Esophagus (tissue), 2 donors: ENCODE measurements at regions not wholly inside any gene's neighbourhood (a gene's known extent, or its start where the extent isn't known, plus 50 kb on each side); places are given as distances from the start of the nearest gene placed in this dataset.

ENCODE experiments used
- H3K27ac ChIP-seq, 2 donors: one replicate each; pipeline ENCODE4 v1.5.1; 2013; ENCODE audit warnings: low read depth in 2 of 2, mild to moderate bottlenecking in 2 of 2, inconsistent platforms in 1 of 2, low read length in 1 of 2, moderate library complexity in 1 of 2
- H3K27me3 ChIP-seq, 2 donors: one replicate each; pipeline ENCODE4 v1.6.1; 2013; ENCODE audit warnings: low read length in 2 of 2, control low read depth in 1 of 2, mild to moderate bottlenecking in 1 of 2; ENCODE audit not compliant: insufficient read depth in 2 of 2, control insufficient read depth in 1 of 2
- H3K36me3 ChIP-seq, 2 donors: one replicate each; pipeline ENCODE4 v1.6.1; 2013; ENCODE audit warnings: low read length in 1 of 2; ENCODE audit not compliant: control insufficient read depth in 2 of 2, insufficient read depth in 2 of 2
- H3K4me1 ChIP-seq, 2 donors: one replicate each; pipeline ENCODE4 v1.6.1; 2013; ENCODE audit warnings: low read length in 1 of 2; ENCODE audit not compliant: control insufficient read depth in 2 of 2, insufficient read depth in 2 of 2
- H3K4me3 ChIP-seq, 2 donors: one replicate each; pipeline ENCODE4 v1.5.1; 2013; ENCODE audit warnings: low read length in 2 of 2, mild to moderate bottlenecking in 2 of 2, low read depth in 1 of 2, moderate library complexity in 1 of 2
- H3K9me3 ChIP-seq, 2 donors: one replicate each; pipeline ENCODE4 v1.6.1; 2013; ENCODE audit warnings: mild to moderate bottlenecking in 2 of 2, low read depth in 1 of 2, low read length in 1 of 2, moderate library complexity in 1 of 2; ENCODE audit not compliant: control insufficient read depth in 2 of 2, insufficient read depth in 1 of 2
- WGBS, 2 donors: extraction: QIAGEN DNeasy Blood & Tissue Kit; methylation state at CpG; one replicate each; pipeline ENCODE4 v1.1.7; 2013; 5-methylcytosine and 5-hydroxymethylcytosine counted together
- donor health status: healthy with polysubstance abuse.
- donor health status: Bipolar disorder and iron deficiency.

DNA sequence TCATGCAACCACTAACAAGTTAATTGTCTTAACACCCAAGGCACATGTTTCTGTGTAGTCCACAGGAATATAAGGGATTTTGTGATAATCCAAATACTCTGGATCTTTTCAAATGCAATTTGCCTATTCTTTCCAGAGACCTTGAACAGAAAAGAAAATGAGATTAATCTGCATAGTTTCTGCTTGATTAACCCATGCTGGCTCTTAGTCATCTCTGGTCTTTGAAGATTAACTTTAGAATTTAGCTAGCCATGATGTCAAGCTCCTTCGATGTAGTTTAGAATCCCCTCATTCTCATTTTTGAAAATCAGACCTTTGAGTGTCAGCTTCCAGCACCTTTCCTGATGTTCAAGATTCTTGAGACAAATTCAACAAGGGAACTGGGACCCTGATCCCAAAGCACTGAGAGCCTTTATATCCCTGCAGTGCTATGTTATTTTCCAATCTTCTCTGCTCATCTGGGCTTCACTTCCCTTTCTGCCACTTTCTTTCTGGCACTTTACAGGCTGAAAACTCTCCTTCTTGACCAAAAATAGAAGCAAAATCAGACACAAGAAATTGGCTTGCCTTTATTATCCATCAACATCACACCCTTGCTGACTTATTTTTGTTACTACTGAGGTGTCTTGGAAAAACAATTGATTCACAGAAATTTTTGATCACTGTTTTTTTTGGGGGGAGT lies 155.5 kb downstream of the PALM2AKAP2 start:
- Histone ChIP-seq H3K4me1 (no peaks in the 10 kb centered on the region), H3K4me3 (no peak overlapping the region), H3K36me3 (no peaks in the 10 kb centered on the region), H3K27me3 (no peaks in the 10 kb centered on the region), H3K27ac (no peak overlapping the region), H3K9me3 (no peaks in the 10 kb centered on the region)
- whole genome bisulfite sequencing, 2 donors: 67 to 78% methylated on average over 1 of the region's 1 CpG

DNA sequence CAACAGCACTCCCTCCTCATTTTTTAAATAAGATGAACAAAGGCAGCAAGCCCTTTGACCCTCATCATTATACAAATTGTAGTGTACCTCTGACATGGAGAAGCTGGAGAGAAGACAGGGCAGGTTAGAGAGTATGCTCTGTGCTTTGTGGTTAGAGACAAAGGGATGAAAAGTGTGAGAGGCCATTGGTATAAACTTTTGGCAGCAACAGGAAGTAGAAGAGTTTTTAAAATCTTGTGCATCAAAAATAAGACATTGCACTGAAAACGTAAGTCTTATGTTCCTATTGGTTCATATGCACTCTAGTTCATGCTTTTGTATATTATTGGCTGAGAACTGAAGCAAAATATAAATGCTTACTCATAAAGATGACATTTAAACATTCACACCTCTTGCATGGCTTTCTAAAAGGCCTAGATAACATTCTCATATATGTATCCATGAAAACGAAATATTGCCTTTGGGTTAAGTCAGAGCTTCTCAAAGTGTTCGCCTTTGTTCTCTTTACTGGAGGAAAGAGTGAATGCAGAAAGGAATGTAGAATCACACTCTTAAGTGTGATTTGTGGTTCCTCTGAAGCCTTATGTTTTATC lies 158.0 kb downstream of the PALM2AKAP2 start:
- 77 to 79% methylated on average over 3 of the region's 3 CpGs for WGBS, 2 donors
- Histone ChIP-seq H3K27ac (no peak overlapping the region), H3K4me1 (no peaks in the 10 kb centered on the region), H3K36me3 (no peaks in the 10 kb centered on the region), H3K27me3 (no peaks in the 10 kb centered on the region), H3K4me3 (no peak overlapping the region), H3K9me3 (no peaks in the 10 kb centered on the region)

DNA sequence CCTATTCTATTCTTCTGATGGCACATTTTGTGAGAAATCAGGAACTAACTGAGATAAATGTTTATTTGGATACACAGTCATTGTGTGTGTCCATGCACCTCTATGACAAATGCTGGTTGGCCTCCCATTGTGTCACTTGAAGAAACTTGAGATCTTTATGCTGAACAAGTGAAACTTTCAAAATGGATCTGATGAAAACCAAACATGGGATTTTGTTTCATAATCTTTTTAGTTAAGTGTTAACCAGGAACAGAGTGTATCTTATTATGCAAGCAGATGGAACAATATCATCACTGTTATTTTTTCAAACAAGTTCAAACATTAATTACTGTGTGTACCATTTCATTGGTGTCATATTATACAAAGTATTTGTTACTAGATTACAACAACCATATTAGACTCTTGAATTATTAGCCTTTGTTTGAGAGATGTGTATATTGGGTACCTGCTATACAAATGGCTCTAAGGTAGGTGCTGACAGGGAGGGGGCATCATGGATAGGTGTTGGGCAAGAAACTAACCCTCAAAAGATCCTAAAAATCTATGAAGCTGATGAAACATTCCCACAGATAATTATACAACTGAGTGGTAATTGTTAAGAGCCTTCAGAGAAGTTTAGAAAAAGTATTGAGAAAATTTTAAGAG lies 159.8 kb downstream of the PALM2AKAP2 start:
- Histone ChIP-seq H3K27me3 (no peaks in the 10 kb centered on the region), H3K4me1 (no peaks in the 10 kb centered on the region), H3K36me3 (no peaks in the 10 kb centered on the region), H3K9me3 (no peaks in the 10 kb centered on the region), H3K4me3 (no peak overlapping the region), H3K27ac (no peak overlapping the region)

DNA sequence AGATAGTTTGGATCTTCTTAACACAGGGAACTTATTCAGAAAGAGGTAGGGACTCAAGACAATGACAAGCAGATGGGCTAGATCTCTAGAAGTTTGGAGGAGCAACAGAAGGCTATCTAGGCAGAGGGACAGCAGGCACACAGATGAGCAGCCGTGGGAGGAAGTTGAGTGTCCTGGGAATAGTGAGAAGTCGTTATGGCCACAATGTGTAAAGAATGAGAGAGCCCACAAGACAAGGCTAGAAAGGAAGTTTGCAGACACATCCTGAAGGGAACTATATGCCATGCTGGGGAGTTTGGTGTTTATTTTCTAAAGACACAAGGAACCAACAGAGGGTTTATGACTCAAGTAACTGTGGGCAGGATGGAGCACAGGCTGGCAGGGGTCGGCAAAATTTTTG lies 160.6 kb downstream of the PALM2AKAP2 start:
- Histone ChIP-seq H3K27ac (no peak overlapping the region), H3K9me3 (no peaks in the 10 kb centered on the region), H3K36me3 (no peaks in the 10 kb centered on the region), H3K4me1 (no peaks in the 10 kb centered on the region), H3K4me3 (no peak overlapping the region), H3K27me3 (no peaks in the 10 kb centered on the region)
- 57 to 66% methylated on average over 3 of the region's 3 CpGs for WGBS, 2 donors

DNA sequence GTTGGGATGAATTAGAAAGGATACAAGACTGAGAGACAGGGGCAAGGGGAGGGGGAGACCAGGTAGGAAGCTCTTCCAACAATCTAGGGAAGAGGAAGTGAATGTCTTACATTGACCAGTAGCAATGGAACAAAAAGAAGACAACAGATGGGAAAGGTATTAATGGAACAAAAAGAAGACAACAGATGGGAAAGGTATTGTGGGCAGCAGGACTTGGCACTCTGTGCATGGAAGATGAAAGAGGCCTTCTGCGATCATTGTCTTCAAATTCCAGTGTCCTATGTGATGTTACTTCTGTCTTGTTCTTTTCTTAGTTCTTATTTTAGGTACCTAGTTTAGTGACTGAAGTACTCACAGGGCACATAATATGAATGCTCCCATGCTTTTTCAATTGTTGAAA lies 161.8 kb downstream of the PALM2AKAP2 start:
- H3K36me3 ChIP-seq: no peaks in the 10 kb centered on the region
- WGBS, 2 donors: 86 to 97% methylated on average over 1 of the region's 1 CpG
- H3K9me3 ChIP-seq: no peaks in the 10 kb centered on the region
- no peaks in the 10 kb centered on the region for H3K27me3 ChIP-seq
- no peak overlapping the region for H3K27ac ChIP-seq
- no peak overlapping the region for H3K4me3 ChIP-seq
- no peaks in the 10 kb centered on the region for H3K4me1 ChIP-seq

DNA sequence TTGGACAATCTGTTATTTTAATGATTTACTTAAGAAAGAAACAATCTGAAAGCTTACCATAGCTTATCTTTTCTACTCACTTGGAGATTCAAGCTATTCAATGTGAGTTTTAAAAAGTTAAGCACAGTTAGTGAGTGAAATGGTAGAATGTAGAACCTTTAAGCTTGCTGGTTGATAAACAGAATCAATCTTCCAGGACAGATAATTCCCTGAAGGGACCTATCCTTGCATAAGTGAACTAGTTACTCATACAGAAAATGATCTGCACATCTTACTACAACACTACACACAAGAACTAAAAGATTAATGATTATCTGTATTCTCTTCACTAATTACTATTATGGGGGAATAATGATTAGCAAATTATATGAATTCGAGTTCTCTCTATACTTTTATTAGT lies 165.6 kb downstream of the PALM2AKAP2 start:
- H3K27me3 ChIP-seq: no peaks in the 10 kb centered on the region
- no peak overlapping the region for H3K27ac ChIP-seq
- 74 to 87% methylated on average over 1 of the region's 1 CpG for WGBS, 2 donors
- H3K9me3 ChIP-seq: no peaks in the 10 kb centered on the region
- no peak overlapping the region for H3K4me3 ChIP-seq
- H3K36me3 ChIP-seq: no peaks in the 10 kb centered on the region
- H3K4me1 ChIP-seq: no peaks in the 10 kb centered on the region

DNA sequence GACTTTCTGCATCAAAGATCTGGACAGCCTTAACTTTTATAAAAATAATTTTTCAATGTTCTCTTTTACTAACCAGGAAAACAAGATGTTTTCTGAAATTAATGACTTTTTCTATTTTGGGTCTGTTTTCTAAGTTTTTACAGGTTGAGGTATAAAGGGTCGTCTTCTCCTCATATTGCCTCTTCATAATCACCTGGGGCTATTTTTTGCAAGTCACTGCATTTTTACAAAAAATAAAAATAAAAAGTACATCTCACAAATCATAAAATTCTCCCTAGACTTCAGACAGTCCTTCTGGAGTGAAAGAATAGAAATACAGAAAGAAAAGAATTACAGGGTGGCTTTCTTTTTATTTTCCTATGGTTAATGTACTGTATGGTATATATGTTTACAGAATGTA lies 168.5 kb downstream of the PALM2AKAP2 start:
- Histone ChIP-seq H3K27ac (no peak overlapping the region), H3K36me3 (no peaks in the 10 kb centered on the region), H3K9me3 (no peaks in the 10 kb centered on the region), H3K4me3 (no peak overlapping the region), H3K27me3 (no peaks in the 10 kb centered on the region), H3K4me1 (no peaks in the 10 kb centered on the region)
- WGBS, 2 donors: 74 to 76% methylated on average over 1 of the region's 1 CpG

DNA sequence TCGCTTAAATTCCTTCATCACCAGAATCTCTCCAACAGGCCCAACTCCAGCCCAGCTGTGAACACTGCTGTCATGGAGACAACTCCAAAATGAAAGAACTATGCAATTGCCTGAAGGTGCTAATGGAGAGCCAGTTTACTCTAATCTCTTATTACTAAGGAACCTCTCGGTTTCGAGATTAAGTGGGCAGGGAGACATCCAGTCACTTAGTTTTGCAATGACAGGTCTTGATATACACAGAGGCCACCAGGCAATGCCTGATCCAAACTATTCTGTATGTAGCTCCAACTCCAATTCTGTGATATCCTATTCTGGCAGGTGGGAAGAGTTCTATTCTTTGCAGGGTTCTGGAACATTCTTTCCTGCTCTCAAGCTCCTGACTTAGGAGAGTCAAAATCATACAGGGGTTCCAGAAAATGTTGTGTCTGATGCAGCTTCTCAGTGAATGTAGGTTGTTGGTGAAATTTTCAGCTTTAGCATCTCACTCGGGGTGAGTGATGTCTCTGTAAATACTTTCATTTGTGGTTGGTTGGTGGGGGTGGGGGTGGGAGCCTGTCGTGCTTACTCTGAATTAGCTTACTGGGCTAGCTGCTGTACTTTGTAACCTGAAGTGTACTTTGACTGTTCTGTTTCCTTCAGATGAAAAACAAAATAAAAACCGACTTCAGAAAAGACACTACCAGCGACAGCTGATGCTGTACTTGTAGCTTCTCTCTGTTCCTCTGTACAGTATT lies 170.9 kb downstream of the PALM2AKAP2 start:
- H3K27ac ChIP-seq: no peak overlapping the region
- no peaks in the 10 kb centered on the region for H3K27me3 ChIP-seq
- 65 to 74% methylated on average over 7 of the region's 7 CpGs for WGBS, 2 donors
- no peak overlapping the region for H3K4me3 ChIP-seq
- no peaks in the 10 kb centered on the region for H3K4me1 ChIP-seq
- H3K9me3 ChIP-seq: no peaks in the 10 kb centered on the region
- H3K36me3 ChIP-seq: no peaks in the 10 kb centered on the region

DNA sequence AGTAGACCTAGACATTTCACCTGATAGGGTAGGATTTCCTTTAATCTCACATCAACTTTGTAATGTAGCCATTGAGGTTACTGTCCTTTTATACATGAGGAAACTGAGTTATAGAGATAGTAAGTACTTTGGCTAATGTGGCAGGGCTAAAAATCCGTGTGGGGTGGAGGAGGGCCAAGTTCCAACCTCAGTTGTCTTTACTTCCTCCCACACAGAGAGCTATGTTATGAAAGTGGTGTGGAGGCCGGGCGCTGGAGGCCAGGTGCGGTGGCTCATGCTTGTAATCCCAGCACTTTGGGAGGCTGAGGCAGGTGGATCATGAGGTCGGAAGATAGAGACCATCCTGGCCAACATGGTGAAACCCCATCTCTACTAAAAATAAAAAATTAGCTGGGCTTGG lies 173.3 kb downstream of the PALM2AKAP2 start:
- Histone ChIP-seq H3K27ac (no peak overlapping the region), H3K4me1 (no peaks in the 10 kb centered on the region)
- WGBS, 2 donors: 84% methylated on average over 5 of the region's 5 CpGs

More for the DNA sequence above, 173.3 kb downstream of the PALM2AKAP2 start:
- Histone ChIP-seq H3K4me3 (no peak overlapping the region), H3K9me3 (no peaks in the 10 kb centered on the region), H3K27me3 (no peaks in the 10 kb centered on the region), H3K36me3 (no peaks in the 10 kb centered on the region)
